Astrocyte (in vitro differentiated cells and primary cell): ENCODE measurements at regions not wholly inside any gene's neighbourhood (a gene's known extent, or its start where the extent isn't known, plus 50 kb on each side); places are given as distances from the start of the nearest gene placed in this dataset.

ENCODE experiments used
- DNase-seq: peaks from one replicate; pipeline ENCODE4 v3.0.0-alpha.2; 2010; ENCODE audit warnings: low read depth
- FAIRE-seq: peaks from 2 replicates; lab custom pipeline; 2011; peaks lifted over from hg19 to GRCh38; lab: Jason Lieb, UNC
- H2AFZ ChIP-seq: 2 replicates; pipeline ENCODE4 v1.6.0; 2012; ENCODE audit warnings: low read depth, low read length, inconsistent platforms
- H3K27ac ChIP-seq: 2 replicates; pipeline ENCODE4 v1.5.1; 2011; ENCODE audit warnings: low read depth, low read length, inconsistent platforms
- H3K27me3 ChIP-seq: 2 replicates; pipeline ENCODE4 v1.6.0; 2011; ENCODE audit warnings: low read length, inconsistent platforms; ENCODE audit not compliant: insufficient read depth
- H3K36me3 ChIP-seq: 2 replicates; pipeline ENCODE4 v1.5.1; 2011; ENCODE audit warnings: low read length, inconsistent platforms; ENCODE audit not compliant: insufficient read depth
- H3K4me1 ChIP-seq: 2 replicates; pipeline ENCODE4 v1.5.1; 2011; ENCODE audit warnings: low read length, inconsistent platforms; ENCODE audit not compliant: insufficient read depth
- H3K4me2 ChIP-seq: 2 replicates; pipeline ENCODE4 v1.6.0; 2012; ENCODE audit warnings: low read length, inconsistent platforms
- H3K4me3 ChIP-seq: 2 replicates; pipeline ENCODE4 v1.5.1; 2011; ENCODE audit warnings: low read depth, mild to moderate bottlenecking, low read length, inconsistent platforms; ENCODE audit not compliant: insufficient read depth
- H3K79me2 ChIP-seq: 2 replicates; pipeline ENCODE4 v1.6.0; 2012; ENCODE audit warnings: mild to moderate bottlenecking, low read length, inconsistent platforms; ENCODE audit not compliant: insufficient read depth
- H3K9ac ChIP-seq: 2 replicates; pipeline ENCODE4 v1.6.0; 2012; ENCODE audit warnings: mild to moderate bottlenecking, low read length, inconsistent platforms
- H3K9me3 ChIP-seq: 2 replicates; pipeline ENCODE4 v1.5.1; 2012; ENCODE audit warnings: low read depth, mild to moderate bottlenecking, low read length, inconsistent platforms; ENCODE audit not compliant: insufficient read depth
- H4K20me1 ChIP-seq: 2 replicates; pipeline ENCODE4 v1.6.0; 2012; ENCODE audit warnings: low read length, inconsistent platforms; ENCODE audit not compliant: insufficient read depth
- H3K27ac Mint-ChIP-seq: one replicate; pipeline ENCODE4 v1.8.0; 2021; ENCODE audit warnings: mild to moderate bottlenecking, mixed read lengths; ENCODE audit not compliant: unreplicated experiment
- H3K27me3 Mint-ChIP-seq: one replicate; pipeline ENCODE4 v1.8.0; 2021; ENCODE audit warnings: low read depth, mixed read lengths; ENCODE audit not compliant: unreplicated experiment
- H3K36me3 Mint-ChIP-seq: one replicate; pipeline ENCODE4 v1.8.0; 2021; ENCODE audit warnings: low read depth, mixed read lengths; ENCODE audit not compliant: unreplicated experiment
- H3K4me1 Mint-ChIP-seq: one replicate; pipeline ENCODE4 v1.8.0; 2021; ENCODE audit warnings: low read depth, mixed read lengths; ENCODE audit not compliant: unreplicated experiment
- H3K4me3 Mint-ChIP-seq: one replicate; pipeline ENCODE4 v1.8.0; 2021; ENCODE audit warnings: mild to moderate bottlenecking, moderate library complexity, mixed read lengths; ENCODE audit not compliant: unreplicated experiment
- H3K9me3 Mint-ChIP-seq: one replicate; pipeline ENCODE4 v1.8.0; 2021; ENCODE audit warnings: mild to moderate bottlenecking, mixed read lengths; ENCODE audit not compliant: unreplicated experiment
- CTCF ChIP-seq: IDR thresholded peaks from 2 replicates; pipeline ENCODE4 v1.5.1; 2011; ENCODE audit warnings: low read depth, mild to moderate bottlenecking, inconsistent platforms, low read length, moderate library complexity; ENCODE audit not compliant: insufficient read depth
- EZH2 ChIP-seq: IDR thresholded peaks from 2 replicates; pipeline ENCODE4 v1.6.1; 2012; ENCODE audit warnings: mild to moderate bottlenecking, low read length, inconsistent platforms; ENCODE audit not compliant: insufficient read depth

- peaks cover 6% of the 10 kb centered on the region for H3K4me1 ChIP-seq
- FAIRE-seq (no peak), DNase-seq (no peak)
- Mint-ChIP-seq H3K9me3 (no peaks in the 10 kb centered on the region), H3K27ac (no peak overlapping the region), H3K4me3 (no peak overlapping the region), H3K4me1 (peaks cover 8% of the 10 kb centered on the region), H3K27me3 (no peaks in the 10 kb centered on the region), H3K36me3 (no peaks in the 10 kb centered on the region)
- no peak overlapping the region for H3K4me2 ChIP-seq
- no peak overlapping the region for H2AFZ ChIP-seq
- no peak overlapping the region for H3K27ac ChIP-seq
- H3K79me2 ChIP-seq: no peaks in the 10 kb centered on the region
- H3K4me3 ChIP-seq: no peak overlapping the region
- H3K9me3 ChIP-seq: no peaks in the 10 kb centered on the region
- H3K9ac ChIP-seq: no peak overlapping the region
- H3K27me3 ChIP-seq: no peaks in the 10 kb centered on the region
- H3K36me3 ChIP-seq: no peaks in the 10 kb centered on the region
- TF ChIP-seq CTCF (no peak), EZH2 (no peak)
- no peaks in the 10 kb centered on the region for H4K20me1 ChIP-seq
Observed at GRCh38 chr9:73689051-73689870, 537.6 kb downstream of the ANXA1 start.

GRCh38 chr9:73701415-73702057 lies 549.9 kb downstream of the ANXA1 start:
- DNase-seq (no peak), FAIRE-seq (no peak)
- H3K27me3 Mint-ChIP-seq: no peaks in the 10 kb centered on the region
- Histone ChIP-seq H3K36me3 (no peaks in the 10 kb centered on the region), H3K27ac (no peak overlapping the region), H3K4me2 (no peak overlapping the region), H3K4me1 (no peaks in the 10 kb centered on the region), H4K20me1 (no peaks in the 10 kb centered on the region), H2AFZ (no peak overlapping the region), H3K4me3 (no peak overlapping the region), H3K79me2 (no peaks in the 10 kb centered on the region), H3K27me3 (no peaks in the 10 kb centered on the region), H3K9ac (no peak overlapping the region), H3K9me3 (no peaks in the 10 kb centered on the region)
- H3K36me3 Mint-ChIP-seq: no peaks in the 10 kb centered on the region
- no peak overlapping the region for H3K27ac Mint-ChIP-seq
- no peaks in the 10 kb centered on the region for H3K4me1 Mint-ChIP-seq
- no peak overlapping the region for H3K4me3 Mint-ChIP-seq
- TF ChIP-seq EZH2: no peak
- no peak for TF ChIP-seq CTCF
- no peaks in the 10 kb centered on the region for H3K9me3 Mint-ChIP-seq

- DNase-seq (peak; percentile 43), FAIRE-seq (no peak)
- no peaks in the 10 kb centered on the region for H3K4me1 Mint-ChIP-seq
- Histone ChIP-seq H3K27ac (no peak overlapping the region), H2AFZ (no peak overlapping the region), H3K79me2 (no peaks in the 10 kb centered on the region), H3K4me1 (no peaks in the 10 kb centered on the region), H3K4me2 (peak overlapping the region; percentile 5), H3K9ac (no peak overlapping the region), H3K27me3 (no peaks in the 10 kb centered on the region), H3K36me3 (no peaks in the 10 kb centered on the region), H3K9me3 (no peaks in the 10 kb centered on the region), H3K4me3 (no peak overlapping the region), H4K20me1 (no peaks in the 10 kb centered on the region)
- no peaks in the 10 kb centered on the region for H3K27me3 Mint-ChIP-seq
- H3K9me3 Mint-ChIP-seq: no peaks in the 10 kb centered on the region
- H3K36me3 Mint-ChIP-seq: no peaks in the 10 kb centered on the region
- no peak for TF ChIP-seq EZH2
- no peak for TF ChIP-seq CTCF
- no peak overlapping the region for H3K27ac Mint-ChIP-seq
- H3K4me3 Mint-ChIP-seq: no peak overlapping the region
Observed at GRCh38 chr9:73714294-73714693, 562.6 kb downstream of the ANXA1 start.
